ENCODE measurements at regions not wholly inside any gene's neighbourhood (a gene's known extent, or its start where the extent isn't known, plus 50 kb on each side); places are given as distances from the start of the nearest gene placed in this dataset.
"Not testable (repeated sequence)": the region's sequence is repeated elsewhere in the genome, so short reads cannot be mapped to it uniquely, and the experiment has no call there.

DNA sequence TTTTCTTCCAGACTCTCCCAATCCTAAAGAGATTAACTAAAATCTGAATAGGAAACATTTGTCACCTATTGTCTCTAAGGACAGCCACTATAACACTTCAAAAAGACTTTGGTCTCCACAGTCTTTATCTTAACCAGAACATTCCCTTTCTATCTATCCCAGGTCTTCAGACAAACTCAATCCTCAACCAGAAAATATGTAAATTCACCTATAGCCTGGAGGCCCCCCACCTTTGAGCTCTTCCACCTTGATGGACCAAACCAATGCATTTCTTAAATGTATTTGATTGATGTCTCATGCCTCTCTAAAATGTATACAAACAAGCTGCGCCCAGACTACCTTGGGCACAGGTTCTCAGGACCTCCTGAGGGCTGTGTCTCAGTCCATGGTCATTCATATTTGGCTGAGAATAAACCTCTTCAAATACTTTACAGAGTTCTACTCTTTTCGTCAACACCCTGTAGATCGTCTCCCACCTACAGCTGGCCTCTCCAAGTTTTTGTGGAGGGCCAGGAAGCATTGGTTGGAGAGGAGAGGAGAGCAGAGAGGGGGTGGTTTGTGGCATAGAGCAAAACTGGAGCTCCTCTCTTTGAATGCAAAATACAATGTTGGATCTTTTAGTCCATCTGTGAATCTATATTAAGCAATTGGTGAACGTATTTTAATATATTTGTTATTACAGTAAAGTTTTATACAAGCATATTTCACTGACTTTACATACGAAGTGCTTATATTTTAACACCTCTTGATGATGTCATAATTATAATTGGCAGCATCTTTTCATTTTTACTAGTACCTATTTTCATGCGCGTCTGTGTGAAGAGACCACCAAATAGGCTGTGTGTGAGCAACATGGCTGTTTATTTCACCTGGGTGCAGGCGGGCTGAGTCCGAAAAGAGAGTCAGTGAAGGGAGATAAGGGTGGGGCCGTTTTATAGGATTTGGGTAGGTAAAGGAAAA lies 230.7 kb upstream of the DUSP10 start:
- ATAC-seq, result no peak
- intact Hi-C loops (cut with DNase I), result no loop called here
- no peak for DNase-seq (ENCODE audit: low spot score)

DNA sequence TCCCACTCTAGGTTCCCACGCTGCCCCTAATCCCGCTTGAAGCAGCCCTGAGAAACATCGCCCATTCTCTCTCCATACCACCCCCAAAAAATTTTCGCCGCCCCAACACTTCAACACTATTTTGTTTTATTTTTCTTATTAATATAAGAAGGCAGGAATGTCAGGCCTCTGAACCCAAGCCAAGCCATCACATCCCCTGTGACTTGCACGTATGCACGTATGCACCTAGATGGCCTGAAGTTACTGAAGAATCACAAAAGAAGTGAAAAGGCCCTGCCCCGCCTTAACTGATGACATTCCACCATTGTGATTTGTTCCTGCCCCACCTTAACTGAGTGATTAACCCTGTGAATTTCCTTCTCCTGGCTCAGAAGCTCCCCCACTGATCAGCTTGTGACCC lies 229.1 kb upstream of the DUSP10 start:
- DNase-seq (ENCODE audit: low spot score); intact Hi-C loops (cut with DNase I); ATAC-seq: not testable (repeated sequence)

DNA sequence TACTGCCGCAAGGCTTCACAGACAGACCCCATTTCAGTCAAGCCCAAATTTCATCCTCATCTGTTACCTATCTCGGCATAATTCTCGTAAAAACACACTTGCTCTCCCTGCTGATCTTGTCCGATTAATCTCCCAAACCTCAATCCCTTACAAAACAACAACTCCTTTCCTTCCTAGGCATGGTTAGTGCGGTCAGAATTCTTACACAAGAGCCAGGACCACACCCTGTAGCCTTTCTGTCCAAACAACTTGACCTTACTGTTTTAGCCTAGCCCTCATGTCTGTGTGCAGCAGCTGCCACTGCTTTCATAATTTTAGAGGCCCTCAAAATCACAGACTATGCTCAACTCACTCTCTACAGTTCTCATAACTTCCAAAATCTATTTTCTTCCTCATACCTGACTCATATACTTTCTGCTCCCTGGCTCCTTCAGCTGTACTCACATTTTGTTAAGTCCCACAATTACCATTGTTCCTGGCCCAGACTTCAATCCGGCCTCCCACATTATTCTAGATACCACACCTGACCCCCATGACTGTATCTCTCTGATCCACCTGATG lies 227.5 kb upstream of the DUSP10 start:
- intact Hi-C loops (cut with DNase I); DNase-seq (ENCODE audit: low spot score); ATAC-seq: not testable (repeated sequence)

DNA sequence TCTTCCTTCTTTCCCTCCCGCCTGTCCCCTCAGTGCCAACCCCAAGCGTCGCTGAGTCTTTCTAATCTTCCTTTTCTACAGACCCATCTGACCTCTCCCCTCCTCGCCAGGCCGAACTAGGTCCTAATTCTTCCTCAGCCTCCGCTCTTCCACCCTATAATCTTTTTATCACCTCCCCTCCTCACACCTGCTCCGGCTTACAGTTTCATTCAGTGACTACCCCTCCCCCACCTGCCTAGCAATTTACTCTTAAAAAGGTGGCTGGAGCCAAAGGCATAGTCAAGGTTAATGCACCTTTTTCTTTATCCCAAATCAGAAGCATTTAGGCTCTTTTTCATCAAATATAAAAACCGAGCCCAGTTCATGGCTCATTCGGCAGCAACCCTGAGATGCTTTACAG lies 225.6 kb upstream of the DUSP10 start:
- ATAC-seq; intact Hi-C loops (cut with DNase I); DNase-seq (ENCODE audit: low spot score): not testable (repeated sequence)

DNA sequence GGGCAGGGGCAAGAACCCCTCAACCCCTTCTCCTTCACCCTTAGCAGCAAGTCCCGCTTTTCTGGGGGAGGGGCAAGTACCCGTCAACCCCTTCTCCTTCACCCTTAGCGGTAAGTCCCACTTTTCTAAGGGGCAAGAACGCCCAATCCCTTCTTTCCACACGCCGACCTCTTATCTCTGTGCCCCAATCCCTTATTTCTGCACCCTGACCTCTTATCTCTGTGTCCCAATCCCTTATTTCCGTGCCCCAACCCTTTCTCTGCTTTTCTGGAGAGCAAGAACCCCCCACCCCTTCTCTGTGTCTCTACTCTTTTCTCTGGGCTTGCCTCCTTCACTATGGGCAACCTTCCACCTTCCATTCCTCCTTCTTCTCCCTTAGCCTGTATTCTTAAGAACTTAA lies 225.0 kb upstream of the DUSP10 start:
- intact Hi-C loops (cut with DNase I); DNase-seq (ENCODE audit: low spot score); ATAC-seq: not testable (repeated sequence)

DNA sequence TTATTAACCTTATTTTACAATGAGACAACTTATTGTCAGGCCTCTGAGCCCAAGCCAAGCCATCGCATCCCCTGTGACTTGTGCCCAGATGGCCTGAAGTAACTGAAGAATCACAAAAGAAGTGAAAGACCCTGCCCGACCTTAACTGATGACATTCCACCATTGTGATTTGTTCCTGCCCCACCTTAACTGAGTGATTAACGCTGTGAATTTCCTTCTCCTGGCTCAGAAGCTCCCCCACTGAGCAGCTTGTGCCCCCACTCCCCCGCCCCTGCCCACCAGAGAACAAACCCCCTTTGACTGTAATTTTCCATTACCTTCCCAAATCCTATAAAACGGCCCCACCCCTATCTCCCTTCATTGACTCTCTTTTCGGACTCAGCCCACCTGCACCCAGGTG lies 224.0 kb upstream of the DUSP10 start:
- ATAC-seq; intact Hi-C loops (cut with DNase I); DNase-seq (ENCODE audit: low spot score): not testable (repeated sequence)

DNA sequence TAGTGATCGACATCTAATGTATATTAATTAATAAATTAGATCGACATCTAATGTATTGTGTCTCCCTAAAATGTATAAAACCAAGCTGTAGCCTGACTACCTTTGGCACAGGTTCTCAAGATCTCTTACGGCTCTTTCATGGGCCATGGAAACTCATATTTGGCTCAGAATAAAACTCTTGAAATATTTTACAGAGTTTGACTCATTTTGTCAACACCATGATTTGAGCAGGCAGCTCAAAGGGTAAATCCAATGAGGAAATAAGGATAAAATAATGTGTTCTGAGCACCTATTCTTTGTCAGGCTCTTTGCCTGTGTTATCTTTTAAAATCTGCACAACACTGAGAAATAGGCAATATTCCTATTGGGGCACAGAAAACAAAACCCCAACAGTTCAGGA lies 223.4 kb upstream of the DUSP10 start:
- ATAC-seq, result no peak
- no peak for DNase-seq (ENCODE audit: low spot score)
- intact Hi-C loops (cut with DNase I), result no loop called here

DNA sequence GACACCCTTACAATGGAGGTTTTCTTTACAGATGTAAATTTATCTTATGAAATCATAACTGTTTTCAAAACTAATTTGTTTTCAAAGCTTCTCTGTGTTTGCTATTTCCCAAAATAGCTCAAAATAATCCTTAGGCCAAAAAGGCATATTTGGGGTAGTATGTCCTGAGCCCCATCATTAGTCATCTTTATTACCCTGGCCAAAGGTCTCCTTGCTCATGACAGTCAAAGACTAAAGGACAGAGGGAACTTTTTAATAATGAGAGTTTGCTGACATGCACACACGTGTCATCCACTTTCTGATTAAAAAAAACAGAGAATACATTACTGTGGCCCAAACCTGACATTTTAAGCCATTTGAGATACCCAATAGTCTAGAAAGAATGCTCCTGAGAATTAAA lies 221.9 kb upstream of the DUSP10 start:
- no peak for DNase-seq (ENCODE audit: low spot score)
- intact Hi-C loops (cut with DNase I), result no loop called here
- no peak for ATAC-seq

DNA sequence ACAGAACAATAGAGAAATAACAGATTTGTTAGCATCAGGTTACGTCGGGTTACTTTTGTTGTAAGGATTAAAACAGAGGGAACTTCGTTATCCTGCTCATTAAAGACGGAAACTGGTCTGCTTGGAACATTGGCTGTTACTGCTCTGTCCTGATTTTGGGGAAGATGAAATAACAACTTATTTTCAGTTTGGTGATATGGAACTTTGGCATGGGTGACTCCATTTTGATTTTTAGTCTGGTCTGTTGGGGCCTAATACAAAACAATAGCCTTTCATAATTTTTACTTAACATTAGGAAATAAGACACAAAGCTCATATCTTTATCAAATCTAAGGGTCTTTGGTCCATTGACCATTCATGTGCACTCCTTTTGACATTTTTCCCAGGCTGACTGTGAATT lies 220.5 kb upstream of the DUSP10 start:
- DNase-seq (ENCODE audit: low spot score) (no peak), ATAC-seq (no peak)
- intact Hi-C loops (cut with DNase I), result no loop called here

DNA sequence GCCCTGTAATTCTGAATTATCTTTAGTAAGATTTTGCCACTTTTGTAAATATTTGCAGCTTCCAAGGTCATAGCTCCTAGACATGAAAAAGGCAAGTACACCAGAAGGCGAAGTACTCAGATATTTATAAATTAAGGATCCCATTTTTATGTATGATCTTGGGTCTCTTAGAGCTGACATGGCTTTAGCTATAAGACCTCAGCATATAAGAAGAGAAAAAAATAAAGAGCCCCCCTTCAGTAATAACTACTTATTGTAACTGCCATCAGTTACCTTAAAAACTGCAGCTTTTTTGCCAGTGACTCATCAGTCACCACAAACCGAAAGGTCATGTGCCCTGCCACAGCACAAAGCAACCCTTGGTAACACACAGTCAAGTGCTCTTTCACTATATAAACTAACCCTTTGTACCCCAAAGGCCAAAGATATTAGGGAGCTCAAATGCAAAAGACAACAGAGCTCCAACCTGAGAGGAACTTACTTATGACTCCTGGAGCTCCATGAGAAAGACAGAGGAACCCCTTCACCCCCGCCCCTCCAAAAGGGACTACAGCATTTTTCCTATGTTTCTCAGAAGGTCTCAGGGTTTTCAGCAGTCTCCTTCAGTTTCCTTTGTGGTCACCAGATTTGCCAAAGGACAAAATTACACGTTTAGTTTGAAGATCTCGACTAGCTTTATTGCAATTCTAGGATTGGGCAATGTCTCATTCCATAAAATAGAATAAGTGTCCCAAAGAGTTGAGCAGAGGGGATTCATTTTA lies 219.8 kb upstream of the DUSP10 start:
- intact Hi-C loops (cut with DNase I), result no loop called here
- ATAC-seq (no peak), DNase-seq (ENCODE audit: low spot score) (no peak)

DNA sequence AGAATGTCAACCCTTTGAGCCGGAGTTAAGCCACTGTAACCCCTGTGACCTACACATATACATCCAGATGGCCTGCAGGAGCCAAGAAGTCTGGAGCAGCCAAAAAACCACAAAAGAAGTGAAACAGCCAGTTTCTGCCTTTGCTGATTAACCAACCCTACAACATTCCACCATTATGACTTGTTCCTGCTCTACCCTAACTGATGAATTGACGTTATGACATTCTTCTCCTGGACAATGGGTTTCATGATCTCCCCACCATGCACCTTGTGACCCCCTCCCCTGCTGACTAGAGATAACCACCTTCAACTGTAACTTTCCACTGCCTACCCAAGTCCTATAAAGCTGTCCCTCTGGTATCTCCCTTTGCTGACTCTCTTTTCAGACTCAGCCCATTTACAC lies 216.3 kb upstream of the DUSP10 start:
- DNase-seq (ENCODE audit: low spot score); intact Hi-C loops (cut with DNase I); ATAC-seq: not testable (repeated sequence)

DNA sequence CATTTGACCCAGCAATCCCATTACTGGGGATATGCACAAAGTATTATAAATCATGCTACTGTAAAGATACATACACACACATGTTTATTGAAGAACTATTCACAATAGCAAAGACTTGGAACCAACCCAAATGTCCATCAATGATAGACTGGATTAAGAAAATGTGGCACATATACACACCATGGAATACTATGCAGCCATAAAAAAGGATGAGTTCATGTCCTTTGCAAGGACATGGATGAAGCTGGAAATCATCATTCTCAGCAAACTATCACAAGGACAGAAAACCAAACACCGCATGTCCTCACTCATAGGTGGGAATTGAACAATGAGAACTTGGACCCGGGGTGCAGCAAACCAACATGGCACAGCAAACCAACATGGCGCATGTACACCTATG lies 215.5 kb upstream of the DUSP10 start:
- intact Hi-C loops (cut with DNase I); ATAC-seq; DNase-seq (ENCODE audit: low spot score): not testable (repeated sequence)

DNA sequence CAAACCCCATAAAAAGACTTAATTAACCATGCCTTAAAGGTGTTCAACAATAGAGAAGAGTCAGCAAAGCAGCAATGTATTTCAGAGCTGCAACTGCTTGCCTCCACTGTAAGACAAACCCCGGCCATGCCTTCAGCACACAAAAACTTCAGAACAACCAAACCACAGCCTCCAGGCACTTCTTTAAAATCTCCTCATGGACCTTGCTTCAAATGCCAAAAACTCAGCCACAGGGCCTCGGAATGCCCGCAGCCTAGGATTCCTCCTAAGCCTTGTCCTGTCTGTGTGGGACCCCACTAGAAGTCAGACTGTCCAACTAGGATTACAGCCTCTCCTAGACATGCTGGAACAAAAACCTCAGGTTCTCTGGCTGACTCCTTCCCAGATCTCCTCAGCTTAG lies 208.1 kb upstream of the DUSP10 start:
- intact Hi-C loops (cut with DNase I), result no loop called here
- no peak for ATAC-seq

DNA sequence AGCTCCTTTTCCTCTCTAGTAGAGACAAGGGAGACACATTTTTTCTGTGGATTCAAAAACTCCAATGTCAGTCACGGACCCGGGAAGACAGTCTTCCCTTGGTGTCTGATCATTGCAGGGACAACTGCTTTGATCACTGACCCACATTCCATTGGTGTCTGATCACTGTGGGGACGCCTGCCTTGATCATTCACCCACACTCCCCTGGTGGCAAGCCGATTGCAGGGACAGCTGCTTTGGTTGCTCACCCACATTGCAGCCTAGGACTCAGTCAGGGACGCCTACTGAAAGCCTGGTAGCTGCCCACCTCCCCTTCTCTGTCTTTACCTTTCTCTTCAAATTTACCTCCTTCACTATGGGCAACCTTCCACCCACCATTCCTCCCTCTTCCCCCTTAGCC lies 206.6 kb upstream of the DUSP10 start:
- intact Hi-C loops (cut with DNase I), result no loop called here
- DNase-seq (ENCODE audit: low spot score), result no peak
- no peak for ATAC-seq

More for the DNA sequence above, 208.1 kb upstream of the DUSP10 start:
- DNase-seq (ENCODE audit: low spot score), result no peak

DNA sequence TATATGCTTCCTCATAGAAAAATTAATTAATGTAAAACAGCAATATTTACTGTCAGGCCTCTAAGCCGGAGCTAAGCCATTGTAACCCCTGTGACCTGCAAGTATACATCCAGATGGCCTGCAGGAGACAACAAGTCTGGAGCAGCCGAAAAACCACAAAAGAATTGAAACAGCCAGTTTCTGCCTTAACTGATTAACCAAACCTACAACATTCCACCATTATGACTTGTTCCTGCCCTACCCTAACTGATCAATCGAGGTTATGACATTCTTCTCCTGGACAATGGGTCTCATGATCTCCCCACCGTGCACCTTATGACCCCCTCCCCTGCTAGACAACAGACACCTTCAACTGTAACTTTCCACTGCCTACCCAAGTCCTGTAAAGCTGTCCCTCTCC lies 205.8 kb upstream of the DUSP10 start:
- DNase-seq (ENCODE audit: low spot score) (no peak), ATAC-seq (no peak)
- intact Hi-C loops (cut with DNase I), result no loop called here

DNA sequence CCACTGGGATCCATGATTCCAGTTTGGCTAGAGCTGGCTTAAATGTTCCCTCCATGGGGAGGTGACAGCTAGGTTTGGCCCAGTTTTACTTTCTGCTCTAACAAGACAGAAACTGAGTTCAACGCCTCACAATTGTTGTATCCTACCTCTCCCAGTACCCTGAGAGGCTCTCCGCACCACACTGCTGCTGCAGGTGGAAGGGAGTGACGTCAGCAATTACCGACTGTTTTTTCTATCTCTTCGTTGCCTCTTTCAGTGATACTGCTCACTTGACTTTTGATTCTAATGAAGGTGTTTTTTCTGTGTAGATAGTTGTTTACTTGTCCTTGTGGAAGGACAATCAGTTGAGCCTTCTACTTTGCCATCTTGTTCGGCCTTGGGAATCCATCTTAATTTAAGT lies 204.9 kb upstream of the DUSP10 start:
- ATAC-seq, result no peak
- intact Hi-C loops (cut with DNase I), result no loop called here
- DNase-seq (ENCODE audit: low spot score), result no peak

DNA sequence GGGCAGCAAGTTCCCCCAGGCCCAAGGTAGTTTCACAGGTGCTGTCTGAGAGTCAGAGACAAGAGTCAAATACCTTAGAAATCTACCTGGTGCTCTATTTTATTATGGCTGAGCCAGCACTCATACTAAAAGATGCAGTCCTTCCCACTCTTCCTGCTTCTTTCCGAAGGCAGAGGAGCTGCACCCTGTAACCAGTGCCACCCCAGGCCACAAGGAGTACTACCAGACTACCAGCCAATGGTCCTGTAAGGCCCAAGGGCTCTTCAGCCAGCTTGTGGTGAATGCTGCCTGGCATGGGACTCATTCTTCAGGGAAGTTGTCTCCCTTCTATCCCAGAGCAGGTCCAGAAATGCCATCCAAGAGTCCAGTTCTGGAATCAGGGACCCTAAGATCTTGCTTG lies 203.8 kb upstream of the DUSP10 start:
- ATAC-seq, result no peak
- intact Hi-C loops (cut with DNase I), result no loop called here

DNA sequence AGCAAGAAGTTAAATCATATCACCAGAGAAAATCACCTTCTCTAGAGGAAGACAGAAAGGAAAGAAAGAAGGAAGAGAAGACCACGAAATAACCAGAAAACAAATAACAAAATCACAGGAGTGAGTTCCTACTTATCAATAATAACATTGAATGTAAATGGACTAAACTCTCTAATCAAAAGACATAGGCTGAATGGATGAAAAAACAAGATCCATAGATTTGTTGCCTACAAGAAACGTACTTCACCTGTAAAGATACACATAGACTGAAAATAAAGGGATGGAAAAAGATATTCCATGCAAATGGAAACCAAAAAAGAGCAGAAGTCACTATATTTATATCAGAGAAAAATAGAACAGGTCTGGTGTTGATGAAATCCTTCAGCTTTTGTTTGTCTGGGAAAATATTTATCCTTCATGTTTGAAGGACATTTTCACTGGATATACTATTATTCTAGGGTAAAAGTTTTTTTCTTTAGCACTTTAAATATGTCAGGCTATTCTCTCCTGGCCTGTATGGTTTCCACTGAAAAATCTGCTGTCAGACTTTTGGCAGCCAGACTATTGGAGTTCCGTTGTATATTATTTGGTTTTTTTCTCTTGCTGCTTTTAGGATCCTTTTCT lies 202.5 kb upstream of the DUSP10 start:
- intact Hi-C loops (cut with DNase I), result no loop called here
- ATAC-seq, result no peak
- DNase-seq (ENCODE audit: low spot score), result no peak

More for the DNA sequence above, 203.8 kb upstream of the DUSP10 start:
- DNase-seq (ENCODE audit: low spot score), result no peak

DNA sequence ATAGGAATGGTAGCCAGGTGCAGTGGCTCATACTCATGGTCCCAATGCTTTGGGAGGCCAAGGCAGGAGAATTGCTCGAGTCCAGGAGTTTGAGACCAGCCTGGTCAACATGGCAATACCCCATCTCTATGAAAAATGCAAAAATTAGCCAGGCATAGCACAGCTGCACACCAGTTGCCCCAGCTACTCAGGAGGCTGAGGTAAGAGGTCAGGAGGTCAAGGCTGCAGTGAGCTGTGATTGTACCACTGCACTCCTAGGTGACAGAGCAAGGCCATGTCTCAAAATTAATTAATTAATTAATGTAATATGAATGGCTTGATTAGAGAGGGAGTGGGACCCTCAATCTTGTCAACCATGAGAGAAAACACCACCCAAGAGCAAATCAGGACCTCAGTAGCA lies 198.7 kb upstream of the DUSP10 start:
- DNase-seq (ENCODE audit: low spot score), result no peak
- no peak for ATAC-seq
- intact Hi-C loops (cut with DNase I), result no loop called here

All from sciatic nerve (tissue), 2 donors.